Inflammatory macrophage treated with lipopolysaccharide for 1 hour (primary cell): ENCODE measurements at regions not wholly inside any gene's neighbourhood (a gene's known extent, or its start where the extent isn't known, plus 50 kb on each side); places are given as distances from the start of the nearest gene placed in this dataset.

ENCODE experiments used
- DNase-seq, 2 donors: peaks; one replicate each; pipeline ENCODE4 v3.0.0-alpha.2; 2020 to 2022

DNA sequence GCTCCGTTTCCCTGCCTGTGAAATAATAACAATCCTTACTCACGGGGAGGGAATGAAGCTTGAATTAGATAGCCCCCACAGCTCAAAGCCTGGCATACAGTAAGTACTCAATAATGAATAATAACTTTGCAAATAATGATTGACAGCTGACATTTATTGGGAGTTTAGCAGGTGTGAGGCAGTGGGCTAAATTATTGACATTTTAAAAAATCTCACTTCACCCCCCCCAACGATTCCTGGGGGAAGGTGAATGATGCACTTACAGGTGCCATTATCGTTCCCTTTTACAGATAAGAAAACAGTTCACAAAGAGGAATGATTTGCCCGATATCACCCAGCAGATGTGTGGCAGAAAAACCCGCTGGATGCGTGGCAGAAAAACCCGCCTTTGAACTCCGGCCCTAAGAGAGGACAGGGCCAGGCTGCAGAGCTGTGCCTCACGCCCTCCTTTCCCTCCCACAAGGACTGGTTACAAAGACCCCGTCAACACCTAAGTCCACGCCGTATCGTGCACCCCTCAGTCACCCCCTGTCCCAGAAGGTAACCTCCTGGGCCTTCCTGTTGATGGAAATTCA is 114.2 kb upstream of the PTPN1 start:
- DNase-seq: no peak

DNA sequence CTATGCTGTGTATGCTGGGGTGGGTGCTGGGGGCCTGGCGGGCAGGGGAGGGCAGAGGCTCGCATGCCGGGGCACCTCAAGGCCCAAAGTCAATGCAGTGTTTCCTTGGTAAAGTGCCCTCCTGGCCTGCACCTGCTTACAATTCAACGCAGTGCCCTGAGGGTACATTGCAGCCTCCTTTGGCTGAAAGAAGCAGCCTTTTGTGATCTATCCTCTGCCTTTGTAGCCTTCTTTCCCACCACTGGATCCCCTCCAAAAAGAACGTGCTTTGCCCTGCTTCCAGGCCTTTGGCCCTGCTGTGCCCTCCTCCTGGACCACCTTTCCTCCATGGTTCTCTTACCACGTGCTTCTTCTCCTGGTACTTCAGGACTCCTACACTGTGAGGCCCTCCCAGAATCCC is 113.6 kb upstream of the PTPN1 start:
- DNase-seq: no peak

DNA sequence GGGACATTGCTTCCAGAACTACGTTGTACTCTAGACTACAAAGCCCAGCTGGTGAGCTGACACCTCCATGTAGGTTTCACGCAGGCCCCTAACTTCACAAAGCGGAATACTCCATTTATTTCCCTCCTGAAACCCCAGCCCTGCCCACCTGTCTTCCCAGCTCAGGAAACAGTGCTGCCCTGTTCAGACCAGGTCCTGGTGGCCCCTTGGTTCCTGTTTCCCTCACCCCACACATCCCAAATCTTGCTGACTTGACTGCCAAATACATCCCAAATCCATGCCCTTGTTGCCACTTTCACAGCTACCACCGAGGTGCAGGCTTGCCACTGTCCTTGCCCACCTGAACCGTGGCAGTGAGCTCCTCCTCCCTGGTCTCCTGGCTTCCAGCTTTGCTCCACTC is 113.1 kb upstream of the PTPN1 start:
- DNase-seq: no peak

DNA sequence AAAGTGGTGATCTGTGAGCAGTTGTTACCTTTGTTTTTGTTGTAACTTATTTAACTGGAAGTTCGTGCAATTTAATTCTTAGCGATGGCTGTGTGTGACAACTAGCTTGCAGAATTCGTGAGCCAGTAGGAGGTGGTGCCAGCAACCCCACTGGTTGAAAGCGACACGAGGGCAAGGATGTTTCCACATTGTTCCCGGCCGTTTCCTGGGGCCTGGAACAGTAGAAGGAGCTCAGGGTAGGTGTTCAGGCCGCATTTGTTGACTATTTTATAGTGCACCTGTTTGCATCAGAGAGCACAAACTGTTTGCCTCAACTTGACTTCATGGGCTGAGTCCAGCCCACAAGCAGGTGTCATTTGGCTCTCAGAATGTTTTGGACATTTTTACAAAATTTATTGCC is 112.1 kb upstream of the PTPN1 start:
- no peak for DNase-seq

DNA sequence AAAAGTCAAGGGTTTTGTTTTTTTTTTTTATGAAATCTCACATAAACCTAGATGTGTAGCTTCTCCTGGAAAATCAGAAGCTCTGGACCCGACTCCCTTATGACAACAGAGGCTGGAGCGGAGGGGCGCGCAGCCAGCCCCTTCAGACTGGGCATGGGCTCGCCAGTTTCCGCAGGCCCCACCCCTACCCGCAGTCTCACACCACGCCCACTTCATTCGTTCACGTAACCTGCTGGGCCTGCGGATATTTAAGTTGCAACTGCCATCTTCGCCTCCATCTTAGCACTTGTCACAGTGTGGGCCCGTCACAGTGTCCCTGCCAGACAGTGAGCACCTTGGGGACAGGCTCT is 111.7 kb upstream of the PTPN1 start:
- DNase-seq: no peak

DNA sequence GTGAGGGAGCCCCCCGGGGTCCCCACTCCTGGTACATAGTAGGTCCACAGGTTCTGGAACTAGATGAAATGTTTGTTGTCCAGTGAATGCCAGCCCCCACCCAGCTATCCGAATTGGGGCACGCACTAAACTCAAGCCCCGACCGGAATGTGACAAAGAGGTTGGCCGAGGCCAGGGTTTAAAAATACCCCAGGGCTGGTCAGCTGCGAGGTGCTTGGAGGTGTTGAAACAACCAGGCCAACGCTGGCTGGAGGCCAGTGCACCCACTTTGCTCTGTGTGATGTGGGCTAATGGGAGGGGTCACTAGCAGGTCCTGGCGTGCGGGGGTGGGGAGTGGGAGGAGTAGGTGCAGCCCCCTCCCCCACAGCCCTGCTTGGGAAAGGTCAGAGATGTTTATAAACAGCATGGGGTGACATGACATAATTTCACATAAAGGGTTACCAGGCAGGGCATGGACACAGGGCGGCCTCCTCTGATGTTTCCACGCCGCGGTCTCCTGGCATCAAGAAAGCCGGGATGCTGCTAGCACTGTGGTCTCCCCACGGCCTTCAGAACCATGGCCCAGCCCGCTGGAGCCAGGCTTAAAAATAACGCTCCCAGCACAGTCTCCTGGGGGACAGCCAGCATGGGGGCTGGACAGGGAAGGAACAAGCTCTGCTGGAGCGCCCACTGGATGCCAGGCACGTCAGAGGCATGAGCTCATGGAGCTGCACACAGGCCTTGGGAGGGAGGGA is 111.2 kb upstream of the PTPN1 start:
- no peak for DNase-seq

DNA sequence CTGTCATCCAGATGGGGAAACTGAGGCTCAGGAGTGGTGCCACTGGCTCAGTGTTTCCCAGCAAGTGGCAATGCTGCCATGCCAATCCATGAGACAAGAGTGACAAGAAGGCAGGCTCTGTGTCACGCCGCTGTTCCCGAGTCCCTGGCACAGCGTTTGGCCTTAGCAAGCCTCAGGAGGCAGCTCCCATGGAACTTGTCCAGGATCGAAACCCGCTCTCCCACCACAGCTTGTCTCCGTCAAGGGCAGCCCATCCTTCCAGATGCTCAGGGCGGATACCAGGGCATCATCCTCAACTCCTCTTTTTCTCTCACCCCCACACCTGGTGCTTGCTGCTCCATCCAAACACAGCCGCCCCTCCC is 110.6 kb upstream of the PTPN1 start:
- DNase-seq: no peak

DNA sequence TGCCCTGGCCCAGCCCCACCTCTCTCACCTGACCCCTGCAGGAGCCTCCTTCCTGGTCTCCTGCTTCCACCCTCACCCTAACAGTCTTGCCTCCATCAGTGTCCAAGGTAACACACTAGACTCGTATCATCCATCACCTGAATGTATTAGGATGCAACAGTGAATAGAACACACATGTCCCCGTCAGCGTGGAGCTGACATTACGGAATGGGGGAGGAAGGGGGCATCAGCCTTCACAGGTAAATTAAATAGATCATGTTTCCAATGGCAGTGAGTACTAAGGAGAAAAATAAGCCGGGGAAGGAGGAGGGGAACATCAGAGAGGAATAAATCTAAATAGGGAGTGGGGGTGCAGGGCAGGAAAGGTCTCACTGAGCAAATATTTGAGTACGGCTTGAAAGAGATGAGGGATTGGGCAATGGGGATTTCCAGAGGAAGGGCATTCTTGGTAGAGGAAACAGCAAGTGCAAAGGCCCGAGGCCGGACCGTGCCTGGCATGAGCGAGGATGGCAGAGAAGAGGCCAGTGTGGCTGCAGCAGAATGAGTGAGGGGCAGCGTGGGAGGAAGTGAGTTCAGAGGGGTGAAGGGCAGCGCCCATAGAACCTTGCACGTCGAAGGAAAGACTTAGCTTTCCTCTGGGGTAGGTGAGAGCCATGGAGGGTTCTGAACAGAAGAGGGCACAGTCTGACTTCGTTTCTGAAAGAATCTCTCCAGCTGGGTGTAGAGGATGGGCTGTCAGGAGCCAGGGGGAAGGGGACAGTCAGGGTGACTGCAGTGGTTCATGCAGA is 110.1 kb upstream of the PTPN1 start:
- DNase-seq: peak; percentile 52 to 80

DNA sequence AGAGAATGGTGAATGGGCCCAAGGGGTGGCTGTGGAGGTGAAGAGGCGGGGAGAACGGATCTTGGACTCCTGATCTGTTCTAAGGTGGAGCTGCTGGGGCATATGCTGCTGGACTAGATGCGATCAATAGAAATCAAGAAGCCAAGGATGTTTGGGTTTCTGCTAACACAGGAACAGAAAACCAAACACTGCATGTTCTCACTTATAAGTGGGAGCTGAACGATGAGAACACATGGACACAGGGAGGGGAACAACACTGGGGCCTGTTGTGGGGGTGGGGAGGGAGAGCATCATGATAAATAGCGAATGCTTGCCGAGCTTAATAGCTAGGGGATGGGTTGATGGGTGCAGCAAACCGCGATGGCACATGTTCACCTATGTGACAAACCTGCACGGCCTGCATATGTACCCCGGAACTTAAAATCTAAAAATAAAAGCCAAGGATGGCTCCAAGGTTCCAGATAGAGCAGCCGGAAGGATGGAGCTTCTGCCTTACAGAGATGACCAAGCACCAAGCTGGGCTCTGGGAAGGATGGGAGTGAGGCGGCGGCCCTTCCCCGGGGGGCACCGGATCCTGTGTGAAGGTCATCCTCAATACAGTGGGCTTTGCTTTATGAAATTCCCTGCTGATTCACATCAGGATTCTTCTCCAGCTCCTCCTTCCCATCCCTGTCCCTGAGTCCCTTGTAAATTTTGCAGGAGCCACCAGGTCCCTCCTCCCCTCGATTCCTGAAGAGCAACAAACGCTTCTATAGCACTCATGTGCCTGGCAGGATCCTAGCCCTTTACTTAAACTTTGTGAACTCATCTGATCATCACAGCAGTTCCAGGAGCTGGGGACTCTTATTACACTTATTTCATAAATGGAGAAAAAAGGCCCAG is 109.2 kb upstream of the PTPN1 start:
- no peak for DNase-seq

DNA sequence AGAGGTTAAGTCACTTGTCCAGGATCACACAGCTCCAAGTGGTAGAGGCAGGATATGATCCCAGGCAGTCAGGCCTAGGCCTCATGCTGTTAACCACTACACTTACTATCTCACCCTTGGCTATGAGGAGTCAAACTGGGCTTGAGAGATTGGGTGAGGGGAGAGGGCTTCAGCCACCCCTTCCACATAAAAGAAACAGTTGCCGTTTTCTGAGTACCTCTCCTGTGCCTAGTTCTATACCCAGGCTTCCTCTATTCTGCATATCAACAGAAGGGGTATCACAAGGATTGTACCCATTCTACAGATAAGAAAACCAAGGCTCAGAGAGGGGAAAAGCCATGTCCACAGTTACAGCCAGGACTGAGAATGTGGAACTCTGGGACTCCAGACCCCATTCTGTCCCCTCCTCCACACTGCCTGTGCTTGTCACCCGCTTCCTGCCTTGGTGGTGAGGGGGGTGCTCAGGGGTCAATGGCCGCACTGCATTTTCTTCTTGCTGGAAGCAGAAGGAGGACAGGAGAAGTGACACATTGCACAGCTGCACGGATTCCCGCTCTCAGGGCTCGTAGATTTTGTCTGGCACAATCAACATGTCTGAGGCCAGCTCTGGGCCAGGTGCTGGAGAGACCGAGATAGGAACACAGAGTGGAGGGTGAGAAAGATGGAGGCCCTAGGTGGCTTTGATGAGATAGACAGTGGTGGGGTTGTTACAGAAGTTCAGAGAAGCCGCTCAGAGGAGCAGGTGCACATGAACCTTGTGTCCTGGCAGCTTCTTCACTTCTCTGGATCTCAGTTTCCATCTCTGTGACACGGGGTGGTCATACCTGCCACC is 108.4 kb upstream of the PTPN1 start:
- DNase-seq: no peak

DNA sequence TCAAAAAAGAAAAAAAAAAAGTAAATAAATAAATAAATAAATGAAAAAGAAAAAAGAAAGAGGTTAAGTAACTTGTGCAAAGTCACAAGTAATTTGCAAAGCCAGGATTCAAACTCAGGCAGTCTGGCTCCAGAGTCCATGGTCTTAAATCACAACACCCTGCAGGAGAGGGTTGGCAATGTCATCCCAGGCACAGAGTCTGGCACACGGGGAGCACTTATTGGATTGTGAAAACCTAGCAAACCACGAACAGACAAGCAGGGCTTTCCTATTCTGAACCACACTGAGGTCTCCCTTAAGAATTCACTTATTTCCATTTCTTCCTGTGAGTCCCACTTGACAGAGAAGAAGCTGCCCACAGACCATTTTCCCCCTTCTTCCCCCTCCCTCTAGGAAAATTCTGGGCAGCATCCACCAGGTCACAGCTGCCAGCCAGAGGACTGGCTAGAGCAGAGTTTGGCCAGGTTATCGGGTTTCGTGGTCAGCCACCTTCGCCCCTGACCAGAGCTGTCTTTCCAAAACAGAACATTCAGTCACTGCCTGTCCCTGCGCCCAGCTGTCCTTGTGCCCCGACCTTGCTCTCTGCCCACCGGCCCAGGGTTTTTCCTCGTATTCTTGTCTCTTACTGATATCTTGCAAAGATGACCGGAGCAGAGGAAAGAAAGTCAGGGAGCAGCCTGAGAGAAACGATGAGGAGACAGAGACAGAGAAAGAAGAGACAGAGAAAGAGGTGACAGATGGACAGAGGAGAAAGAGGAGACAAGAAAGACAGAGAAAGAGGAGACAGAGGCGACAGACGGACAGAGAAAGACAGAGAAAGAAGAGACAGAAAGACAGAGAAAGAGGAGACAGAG is 106.4 kb upstream of the PTPN1 start:
- DNase-seq: no peak

DNA sequence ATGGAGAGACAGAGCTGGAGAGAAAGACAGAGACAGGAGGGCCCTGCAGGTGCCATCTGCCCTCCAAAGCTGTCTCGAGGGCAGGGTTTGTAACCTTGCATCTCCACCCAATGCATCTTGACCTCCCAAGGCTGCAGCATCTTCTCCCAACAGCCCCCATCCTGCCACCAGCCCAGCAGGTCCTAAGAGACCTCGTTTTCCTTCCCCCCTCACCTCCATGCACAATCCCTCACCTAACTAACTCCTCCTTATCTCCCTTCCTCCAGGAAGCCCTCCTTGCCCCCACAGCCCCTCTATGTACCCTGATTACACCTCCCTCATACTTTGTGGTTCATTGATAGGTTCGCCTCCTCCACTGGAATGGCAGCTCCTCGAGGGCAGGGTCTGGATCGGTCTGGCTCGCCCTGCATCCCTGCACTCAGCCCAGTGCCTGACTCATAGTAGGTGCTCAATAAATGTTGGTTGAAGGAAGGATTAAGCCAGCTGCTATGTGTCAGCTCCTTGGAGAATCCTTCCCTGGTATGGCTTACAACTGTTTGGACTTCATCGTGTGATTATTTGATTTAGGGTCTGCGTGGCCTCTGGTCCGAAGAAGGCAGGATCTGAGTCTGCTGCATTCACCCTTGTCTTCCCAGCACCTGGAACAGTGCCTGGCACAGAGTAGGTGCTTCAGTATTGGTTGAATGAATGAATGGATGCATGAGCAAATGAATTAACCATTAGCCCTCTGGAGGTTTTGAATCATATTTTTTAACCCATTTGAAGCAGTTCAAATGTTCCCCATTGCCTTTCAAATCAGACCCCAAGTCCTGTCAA is 105.6 kb upstream of the PTPN1 start:
- DNase-seq: no peak

DNA sequence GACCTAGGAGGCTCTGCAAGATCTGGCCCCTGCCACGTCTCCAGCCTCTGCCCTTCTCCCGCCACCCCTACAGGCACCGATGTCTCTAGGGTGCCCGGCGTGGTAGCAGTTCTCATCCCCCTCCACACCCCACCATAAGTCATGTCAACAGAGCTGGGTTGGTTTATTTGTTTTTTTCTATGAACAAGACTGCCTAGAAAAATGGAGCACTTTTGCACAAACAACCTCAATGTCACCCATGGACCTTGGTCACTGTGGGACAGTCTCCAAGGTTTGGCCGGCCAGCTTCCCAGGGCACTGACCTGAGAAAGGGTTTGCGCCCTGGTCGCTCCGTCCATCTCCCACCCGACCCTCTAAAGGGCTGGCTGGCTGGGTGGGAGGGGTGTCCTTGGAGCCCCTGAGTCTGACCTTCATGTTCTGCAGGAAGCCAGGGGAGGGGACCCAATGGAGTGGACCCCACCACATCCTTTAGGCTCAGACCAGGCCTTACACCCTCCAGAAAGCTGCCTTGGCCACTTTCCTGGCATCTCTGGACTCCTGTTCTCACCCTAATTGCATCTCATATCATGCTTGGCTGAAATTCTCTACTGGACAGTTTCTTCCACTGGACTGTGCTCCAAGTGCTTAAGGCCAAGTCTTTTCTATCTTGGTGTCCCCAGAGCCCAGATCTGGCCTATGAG is 104.8 kb upstream of the PTPN1 start:
- no peak for DNase-seq

DNA sequence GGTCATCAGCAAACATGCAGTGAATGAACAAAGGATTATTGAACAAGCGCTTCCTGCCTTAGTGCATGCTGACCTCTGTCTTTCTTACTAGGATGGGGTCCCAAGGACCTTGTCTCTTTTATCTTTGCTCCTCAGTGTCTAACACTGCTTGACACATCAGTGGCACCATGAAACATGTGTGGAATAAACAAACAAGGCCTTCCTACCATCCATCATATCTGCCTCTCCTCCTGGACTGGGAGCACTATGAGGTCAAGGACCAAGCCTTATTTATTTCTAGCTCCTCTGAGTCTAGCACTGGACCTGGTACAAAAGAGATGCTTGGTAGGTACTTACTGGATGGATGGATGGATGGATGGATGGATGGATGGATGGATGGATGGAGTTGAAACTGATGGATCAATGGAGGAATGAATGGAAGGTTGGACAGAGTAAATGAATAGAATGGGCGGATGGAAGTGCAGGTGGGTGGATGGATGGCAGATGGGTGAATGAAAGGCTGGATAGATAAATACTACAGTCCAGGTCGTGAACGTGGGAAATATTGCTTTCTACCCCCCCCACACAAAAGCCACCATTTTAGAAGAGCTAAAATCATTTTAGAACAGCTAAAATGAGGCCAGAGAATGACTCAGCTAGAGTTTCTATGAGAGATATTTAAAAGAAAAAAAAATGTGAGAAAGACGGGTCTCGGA is 104.1 kb upstream of the PTPN1 start:
- DNase-seq: no peak

DNA sequence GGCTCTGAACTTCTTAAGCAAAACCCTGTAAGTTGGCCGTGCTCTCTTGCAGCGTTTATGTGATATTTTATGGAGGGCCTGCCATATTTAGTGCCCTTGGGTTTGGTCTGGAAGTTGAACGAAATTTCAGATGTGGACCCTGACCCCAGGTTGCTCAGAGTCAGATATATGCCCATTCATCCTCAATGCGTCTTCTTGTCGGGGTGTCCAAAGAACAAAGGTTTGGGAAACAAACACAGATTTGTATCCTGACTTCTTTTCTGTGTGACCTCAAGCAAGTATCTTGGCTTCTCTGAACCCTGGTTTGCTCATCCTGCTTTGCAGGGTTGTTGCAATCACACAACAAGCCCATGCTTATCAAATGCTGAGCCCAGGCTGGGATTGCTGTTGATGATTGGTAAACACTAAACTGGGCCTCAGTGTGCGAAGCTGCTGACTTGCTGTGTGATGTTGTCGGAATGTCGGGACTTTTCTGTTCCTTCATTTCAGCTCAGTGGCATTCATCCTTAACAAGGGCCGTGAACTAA is 103.5 kb upstream of the PTPN1 start:
- no peak for DNase-seq

DNA sequence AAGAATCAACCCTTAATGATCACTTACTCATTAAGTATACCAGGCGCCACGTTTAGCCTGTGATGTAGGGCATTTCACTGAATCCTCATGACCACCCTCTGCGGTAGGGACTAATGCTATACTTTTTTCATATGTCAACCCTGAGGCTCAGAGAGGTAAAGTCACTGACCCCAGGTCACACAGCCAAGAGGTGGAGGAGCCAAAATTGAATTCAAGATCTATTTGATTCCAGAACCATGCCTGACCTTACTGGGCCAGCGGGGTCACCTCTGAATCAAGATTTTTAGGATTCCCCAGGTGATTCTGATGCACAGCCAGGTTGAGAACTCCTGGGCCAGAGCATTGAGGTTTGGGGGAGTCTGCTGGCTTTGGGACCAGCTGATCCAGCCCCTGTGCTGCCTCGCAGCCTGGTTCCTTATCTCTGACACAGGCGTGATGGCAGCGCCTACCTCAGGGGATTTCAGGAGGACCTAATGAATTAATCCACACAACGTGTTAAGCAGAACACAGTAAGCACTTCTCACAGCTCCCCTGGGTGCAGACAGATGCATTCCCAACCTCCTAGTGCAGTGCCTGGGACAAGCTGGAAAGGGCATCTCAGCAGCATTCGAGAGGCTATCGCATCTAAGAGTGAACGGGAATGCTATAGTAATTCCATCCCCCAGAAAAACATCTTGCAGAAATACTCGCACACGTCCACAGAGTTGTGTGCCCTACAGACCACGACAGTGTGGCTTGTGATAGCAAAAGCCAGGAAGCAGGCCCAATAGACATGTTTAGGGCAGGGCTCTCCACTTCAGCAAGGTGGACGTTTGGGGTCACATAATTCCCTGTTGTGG is 101.4 kb upstream of the PTPN1 start:
- no peak for DNase-seq

DNA sequence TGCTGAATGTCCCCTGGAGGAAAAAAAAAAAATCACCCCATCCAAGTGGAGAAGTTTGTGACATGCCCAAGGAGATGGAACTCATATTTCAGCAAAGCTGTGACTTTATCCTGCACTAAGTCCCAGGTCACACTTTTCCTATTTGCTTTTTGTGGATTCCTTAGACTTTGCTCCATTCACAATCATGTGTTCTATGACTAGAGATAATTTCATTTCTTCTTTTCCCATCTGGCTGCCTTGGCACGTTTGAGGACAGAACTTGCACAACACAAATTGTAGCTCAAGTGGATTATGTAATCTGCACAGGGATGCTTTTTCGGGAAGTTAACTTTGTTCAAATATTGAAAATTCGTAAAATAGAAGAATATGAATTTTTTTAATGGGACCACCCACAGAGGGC is 100.7 kb upstream of the PTPN1 start:
- DNase-seq: peak; percentile 74 to 75

DNA sequence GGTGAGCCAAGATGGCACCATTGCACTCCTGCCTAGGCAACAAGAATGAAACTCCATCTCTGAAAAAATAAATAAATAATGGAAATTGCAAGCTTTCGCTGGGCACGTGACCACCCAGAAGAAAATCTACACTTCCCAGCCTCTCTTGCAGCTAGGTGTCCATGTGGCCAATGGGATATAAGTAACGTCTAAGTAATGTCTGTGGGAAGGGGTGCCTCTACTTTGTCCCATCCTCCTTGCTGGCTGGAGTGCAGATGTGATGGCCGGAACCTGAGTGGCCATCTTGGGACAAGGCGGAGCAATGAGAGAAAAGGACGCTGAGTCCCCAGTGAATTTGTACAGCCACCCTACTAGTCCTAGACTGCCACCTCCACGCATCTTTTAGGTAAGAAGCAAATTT is 99.8 kb upstream of the PTPN1 start:
- DNase-seq: no peak
